ENCODE measurements at regions not wholly inside any gene's neighbourhood (a gene's known extent, or its start where the extent isn't known, plus 50 kb on each side); places are given as distances from the start of the nearest gene placed in this dataset.
"Not testable (repeated sequence)": the region's sequence is repeated elsewhere in the genome, so short reads cannot be mapped to it uniquely, and the experiment has no call there.

GRCh38 chr4:13989501-13989900 lies 362.0 kb upstream of the BOD1L1 start:
- no peak for DNase-seq

GRCh38 chr4:13990596-13991589 lies 363.4 kb upstream of the BOD1L1 start:
- DNase-seq, result no peak

DNA sequence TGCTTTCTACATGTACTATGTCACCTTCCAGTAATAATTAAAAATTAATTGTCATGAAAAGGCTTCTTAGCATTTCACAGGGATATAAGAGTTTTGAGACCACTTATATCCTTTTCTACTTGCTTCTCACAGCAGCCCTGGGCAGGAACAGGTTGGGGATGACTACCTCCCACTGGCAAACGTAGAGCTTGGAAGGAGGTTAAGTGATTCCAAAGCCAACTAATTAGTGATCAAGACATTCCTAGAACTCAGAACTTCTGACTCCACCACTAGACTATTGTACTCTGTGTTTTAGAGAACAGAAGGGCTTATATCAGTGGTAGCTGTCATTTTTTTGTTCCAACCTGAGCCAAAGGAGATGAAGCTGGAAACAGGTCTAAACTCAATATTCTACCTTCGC lies 364.5 kb upstream of the BOD1L1 start:
- no peak for DNase-seq

DNA sequence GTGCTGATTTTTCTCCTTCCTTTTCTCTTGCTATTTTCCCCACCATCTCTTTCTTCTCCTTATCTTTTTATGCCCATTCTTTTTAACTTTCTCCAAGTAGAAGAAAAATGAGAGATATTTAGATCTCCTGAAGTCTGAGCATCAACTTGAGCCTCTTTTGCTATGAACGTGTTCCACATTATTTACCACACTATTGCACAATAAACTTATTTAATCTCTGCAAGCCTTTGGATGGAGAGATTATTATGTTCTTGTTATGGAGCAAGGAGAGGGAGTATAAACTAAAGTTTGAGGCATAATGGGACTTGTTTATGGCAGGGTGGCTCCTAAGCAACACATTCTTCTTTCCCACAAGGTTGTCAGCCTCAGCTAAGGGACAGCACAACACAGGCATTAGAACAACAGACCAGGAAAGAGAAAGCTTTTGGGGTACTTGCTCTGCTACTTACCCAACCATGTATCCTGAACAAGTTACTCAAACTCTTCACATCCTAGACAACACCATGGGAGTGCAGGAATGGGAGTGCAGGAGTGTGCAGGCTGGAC lies 365.5 kb upstream of the BOD1L1 start:
- no peak for DNase-seq

- DNase-seq, result no peak
Measured at GRCh38 chr4:13994016-13994415, 366.5 kb upstream of the BOD1L1 start.

DNA sequence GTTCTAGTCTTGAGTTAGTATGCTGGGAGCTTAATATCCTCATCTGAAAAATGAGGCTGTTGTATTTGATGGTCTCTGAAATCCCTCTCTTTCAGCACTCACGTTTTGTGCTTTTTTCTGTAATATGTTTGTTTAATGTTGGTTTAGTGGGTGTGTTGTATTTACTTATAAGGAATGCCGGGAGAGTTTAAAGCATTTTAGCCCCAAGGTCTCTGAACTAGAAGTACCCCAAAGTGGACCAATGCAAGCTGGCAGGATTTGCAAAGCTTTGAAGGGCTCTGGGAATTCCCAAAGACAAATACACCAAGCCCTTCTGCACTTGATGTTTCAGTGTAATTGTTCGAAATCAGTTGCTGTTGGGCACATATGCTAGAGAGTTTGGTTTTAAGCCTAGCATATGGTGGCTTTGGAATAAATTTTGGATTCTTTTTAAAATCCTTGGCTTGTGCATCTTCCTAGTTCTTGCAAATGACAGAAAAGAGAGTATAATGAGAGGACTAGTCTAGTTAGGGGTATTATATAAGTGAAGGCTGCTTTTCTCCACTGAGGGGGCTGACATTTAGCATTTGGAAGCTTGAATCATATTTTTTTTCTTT lies 371.4 kb upstream of the BOD1L1 start:
- DNase-seq, result no peak

DNA sequence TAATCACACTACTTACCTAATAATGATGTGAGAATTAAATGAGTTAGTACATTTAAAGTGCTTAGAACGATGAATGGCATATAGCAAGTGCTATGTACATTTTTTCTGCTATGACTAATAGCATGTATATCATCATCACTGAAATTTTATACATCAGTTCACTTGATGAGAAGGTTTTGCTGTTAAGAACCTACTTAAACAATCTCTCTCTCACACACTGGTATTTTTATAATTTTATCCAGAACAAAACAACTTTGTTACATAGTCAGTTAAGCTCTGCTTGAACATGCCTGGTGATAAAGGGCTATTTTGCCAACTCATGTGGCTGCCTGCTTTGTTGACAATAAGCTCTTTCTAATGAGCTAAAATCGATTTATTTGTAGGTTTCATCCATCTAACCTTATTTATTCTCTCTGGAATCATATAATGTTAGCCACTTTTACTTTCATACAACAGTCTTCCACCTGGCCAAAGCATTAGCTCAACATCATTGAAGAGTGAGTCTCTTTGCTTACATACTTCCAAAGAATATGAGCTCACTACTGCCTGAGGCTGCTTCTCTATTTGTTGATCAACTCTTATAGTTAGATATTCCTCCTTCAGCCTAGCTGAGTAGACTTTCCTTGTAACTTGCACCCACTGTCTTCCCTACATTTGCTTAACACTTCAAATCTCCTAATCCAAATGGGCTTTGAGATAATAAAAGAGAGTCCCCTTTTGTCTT lies 372.7 kb upstream of the BOD1L1 start:
- DNase-seq, result no peak

- DNase-seq, result not testable (repeated sequence)
Measured at GRCh38 chr4:14002331-14002730, 374.8 kb upstream of the BOD1L1 start.

DNA sequence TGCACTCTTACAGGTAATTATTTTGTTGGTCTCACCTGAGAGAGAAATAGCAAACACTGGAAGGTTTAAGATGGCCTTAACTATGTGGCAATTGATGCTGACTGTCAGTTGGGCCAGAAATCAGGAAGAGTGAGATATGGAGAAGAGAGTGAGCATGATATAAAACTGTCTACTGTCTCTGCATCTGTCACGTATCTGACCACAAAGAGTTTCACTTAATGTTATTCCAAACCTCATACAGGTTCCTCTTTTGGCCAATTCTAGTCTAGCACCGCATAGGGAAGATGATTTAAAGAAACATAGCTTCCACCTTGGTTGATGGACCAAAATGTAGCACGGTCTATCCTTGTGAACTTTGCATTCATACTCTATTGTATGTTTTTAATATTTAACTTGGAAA lies 381.0 kb upstream of the BOD1L1 start:
- no peak for DNase-seq

GRCh38 chr4:14018191-14018853 lies 390.8 kb upstream of the BOD1L1 start:
- no peak for DNase-seq

GRCh38 chr4:14022456-14022855 lies 394.9 kb upstream of the BOD1L1 start:
- DNase-seq, result no peak

DNA sequence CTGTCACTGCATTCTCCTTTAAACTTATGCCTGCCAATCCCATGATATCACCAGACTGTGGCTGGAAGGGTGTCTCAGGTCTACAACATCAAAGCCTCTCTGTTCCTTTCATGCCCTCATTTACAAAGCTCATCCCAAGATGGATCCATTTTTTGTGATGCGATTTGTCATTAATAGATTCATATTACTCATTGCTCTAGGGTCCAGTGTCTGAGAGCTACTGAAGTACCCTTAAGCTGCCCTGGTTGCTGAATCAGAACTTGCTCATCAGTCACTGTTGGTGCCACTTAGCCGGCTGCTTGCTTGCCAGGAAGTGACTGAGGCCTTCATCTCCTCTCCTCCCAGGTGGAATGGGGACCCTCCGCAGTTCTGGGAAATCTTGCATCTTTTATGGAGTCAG lies 395.5 kb upstream of the BOD1L1 start:
- DNase-seq, result no peak

- DNase-seq, result no peak
Measured at GRCh38 chr4:14023896-14024295, 396.4 kb upstream of the BOD1L1 start.

DNA sequence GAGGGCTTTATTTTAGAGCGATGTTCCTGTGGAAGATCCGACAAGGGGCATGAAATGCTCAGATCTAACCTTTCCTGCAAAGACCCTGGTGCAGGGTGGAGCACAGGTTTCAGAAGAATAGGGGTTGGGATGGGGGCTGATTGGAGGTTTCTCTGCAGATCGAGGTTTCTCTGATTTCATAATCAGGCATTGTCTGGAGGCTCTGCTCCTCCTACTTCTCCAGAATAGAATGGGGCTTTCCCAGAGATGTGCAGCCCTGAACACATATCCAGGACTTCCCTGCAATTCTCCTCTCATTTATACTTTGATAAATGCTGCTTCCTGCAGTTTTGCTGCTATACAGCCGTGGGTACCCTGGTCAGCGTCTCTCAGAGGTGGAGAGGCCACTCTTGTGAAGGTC lies 397.6 kb upstream of the BOD1L1 start:
- DNase-seq, result no peak

DNA sequence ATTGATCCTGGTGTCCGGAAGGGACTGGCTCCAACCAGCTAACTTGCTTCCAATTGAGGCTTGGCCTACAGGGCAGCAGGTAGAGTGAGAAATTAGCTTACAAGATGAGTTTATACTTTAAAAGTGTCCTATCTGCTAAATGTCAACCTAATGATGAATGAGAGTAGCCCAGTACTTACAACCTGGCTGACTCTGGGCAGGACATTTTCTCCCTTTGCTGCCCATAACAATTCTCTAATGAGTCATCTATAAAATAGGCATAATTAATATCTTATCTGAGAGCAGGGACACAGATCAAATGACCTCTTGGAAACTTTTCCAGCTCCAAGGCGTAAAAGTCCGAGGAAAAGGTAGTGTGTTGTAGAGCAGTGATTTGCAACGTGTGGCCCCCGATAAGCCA lies 398.4 kb upstream of the BOD1L1 start:
- no peak for DNase-seq

GRCh38 chr4:14028862-14029261 lies 401.3 kb upstream of the BOD1L1 start:
- DNase-seq, result no peak

DNA sequence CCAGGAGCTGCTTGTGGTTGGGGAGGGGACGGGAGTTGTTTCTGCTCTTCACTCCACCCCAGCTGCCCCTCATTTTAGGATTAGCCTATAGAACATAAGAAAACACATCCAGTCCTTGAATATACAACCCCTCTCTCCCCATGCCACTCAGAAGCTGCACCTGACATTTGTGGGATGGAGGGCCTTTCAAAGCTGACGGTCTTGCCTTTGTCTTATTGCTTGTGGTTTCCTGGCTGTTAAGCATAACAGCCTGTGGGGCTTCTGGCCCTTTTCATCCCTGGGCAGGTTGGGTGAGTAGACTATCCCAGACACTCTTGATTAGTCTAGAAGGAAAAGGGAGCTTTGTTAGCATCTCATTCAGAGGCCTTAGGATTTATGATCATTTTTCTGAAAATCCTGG lies 407.6 kb upstream of the BOD1L1 start:
- DNase-seq, result peak; percentile 71

DNA sequence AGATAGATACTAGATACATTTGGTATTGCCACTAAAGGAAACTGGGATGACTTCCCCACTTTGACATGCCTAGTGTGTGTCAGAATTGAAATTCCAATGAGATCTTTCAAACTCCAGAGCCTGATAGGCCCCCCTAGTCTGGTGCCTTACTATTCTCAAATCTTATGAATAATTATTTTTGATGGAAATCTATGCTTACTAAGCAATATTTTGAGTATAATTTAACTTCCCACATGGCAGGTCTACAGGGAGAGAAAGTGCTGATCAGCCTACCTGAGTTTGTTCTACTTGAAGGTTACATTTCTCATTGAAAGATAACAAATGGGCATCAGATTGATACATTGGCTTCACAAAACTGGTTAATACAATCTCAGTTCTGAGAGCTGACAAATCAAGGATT lies 415.7 kb upstream of the BOD1L1 start:
- no peak for DNase-seq

GRCh38 chr4:14046642-14047041 lies 419.1 kb upstream of the BOD1L1 start:
- no peak for DNase-seq

GRCh38 chr4:14047840-14048239 lies 420.3 kb upstream of the BOD1L1 start:
- DNase-seq, result no peak

GRCh38 chr4:14049946-14050345 lies 422.4 kb upstream of the BOD1L1 start:
- DNase-seq, result no peak

DNA sequence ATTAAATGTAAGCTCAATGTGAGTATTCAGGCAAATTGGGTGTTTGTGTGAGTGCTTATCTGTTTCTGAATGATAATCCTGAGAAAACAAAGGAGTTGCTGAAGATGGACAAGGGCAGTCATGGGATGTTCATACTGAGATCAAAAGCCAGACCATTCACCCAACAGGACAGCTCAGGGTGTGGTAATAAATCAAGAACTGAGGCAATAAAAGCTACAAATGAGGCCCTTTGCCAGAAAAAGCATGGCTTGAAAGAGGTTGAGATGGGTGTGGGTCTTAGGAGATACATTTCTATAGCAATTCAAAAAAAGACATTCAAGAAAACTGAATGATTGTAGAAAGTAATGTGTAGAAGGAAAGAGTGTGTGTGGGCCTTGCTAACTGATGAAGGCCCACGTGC lies 425.8 kb upstream of the BOD1L1 start:
- DNase-seq, result no peak

DNA sequence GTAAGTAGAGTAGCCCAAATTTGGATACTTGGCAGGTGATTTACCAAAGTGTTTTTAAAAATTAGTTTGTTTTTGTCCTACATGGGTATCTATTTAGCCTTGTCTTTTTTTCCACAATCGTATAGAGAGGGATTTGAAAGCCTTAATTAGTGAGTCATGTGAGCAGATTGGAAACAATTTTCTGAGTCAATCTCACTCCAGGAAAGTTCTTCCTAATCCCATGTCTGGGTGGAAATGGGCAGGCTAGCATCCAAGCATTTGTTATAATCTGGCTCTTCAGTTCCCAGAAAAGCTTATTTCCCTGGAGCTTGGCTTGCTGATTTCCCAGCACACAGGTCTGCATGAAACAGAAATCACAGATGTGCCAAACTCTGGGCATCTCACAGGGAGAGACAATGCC lies 426.9 kb upstream of the BOD1L1 start:
- DNase-seq, result no peak
